A549 (cell line): ENCODE measurements at regions not wholly inside any gene's neighbourhood (a gene's known extent, or its start where the extent isn't known, plus 50 kb on each side); places are given as distances from the start of the nearest gene placed in this dataset.

ENCODE experiments used
- CEBPB ChIP-seq, 2 experiments: fragments of >200 bp in 1 of 2; sonication (Bioruptor Twin) in 1 of 2; formaldehyde crosslinking in 1 of 2; IDR thresholded peaks; 2 replicates each; pipeline ENCODE4 v1.6.1; 2012 to 2016
- CTCF ChIP-seq: fragments of >200 bp; sonication (Bioruptor Twin); formaldehyde crosslinking; IDR thresholded peaks from 3 replicates; pipeline ENCODE4 v1.5.1; 2016
- TP53 ChIP-seq: fragments of 250-450 bp; sonication (Bioruptor Pico); IDR thresholded peaks from 2 replicates; pipeline ENCODE4 v1.5.0; 2021; ENCODE audit warnings: mild to moderate bottlenecking, moderate library complexity

- TF ChIP-seq TP53 (CRISPR knock-in tag) (no peak), CTCF (no peak), CEBPB (IDR thresholded peaks at IDR 0.05) (no peak)
These were observed 79.2 kb upstream of the CEP126 start for GRCh38 chr11:101835506-101836063.
